ENCODE measurements at regions not wholly inside any gene's neighbourhood (a gene's known extent, or its start where the extent isn't known, plus 50 kb on each side); places are given as distances from the start of the nearest gene placed in this dataset.

GRCh38 chr2:42987112-42987922 is 194.9 kb upstream of the HAAO start:
- H3K9me3 ChIP-seq (ENCODE audit: control insufficient read depth, insufficient read depth, low read depth, low read length) = no peaks in the 10 kb centered on the region
- no peaks in the 10 kb centered on the region for H3K36me3 ChIP-seq (ENCODE audit: control insufficient read depth, insufficient read depth, low read length)
- no peak overlapping the region for H3K9ac ChIP-seq (ENCODE audit: insufficient read depth, low read length)
- no peaks in the 10 kb centered on the region for H4K20me1 ChIP-seq (ENCODE audit: control insufficient read depth, extremely low read depth, insufficient read depth, low read length)
- peak; percentile 80 to 84 for DNase-seq (ENCODE audit: low read depth in 2 of 2)
- no peaks in the 10 kb centered on the region for H3K79me2 ChIP-seq (ENCODE audit: control insufficient read depth, insufficient read depth, low read length)
- H2AFZ ChIP-seq (ENCODE audit: low read length) = no peak overlapping the region
- H3K4me2 ChIP-seq (ENCODE audit: extremely low read depth, insufficient read depth, low read length) = no peak overlapping the region
- H3K27ac ChIP-seq (ENCODE audit: insufficient read depth, low read length) = no peak overlapping the region
- H3K4me3 ChIP-seq (replicated peaks in 1 of 4; ENCODE audit: control extremely low read depth in 1 of 4, insufficient read depth in 1 of 4, low read depth in 3 of 4, low read length in 4 of 4) = no peak overlapping the region
- H3K27me3 ChIP-seq (ENCODE audit: control insufficient read depth, insufficient read depth, low read length) = no peaks in the 10 kb centered on the region
- no peaks in the 10 kb centered on the region for H3K4me1 ChIP-seq (ENCODE audit: control insufficient read depth, extremely low read depth, insufficient read depth, low read length)
- TF ChIP-seq, protein P1, sequence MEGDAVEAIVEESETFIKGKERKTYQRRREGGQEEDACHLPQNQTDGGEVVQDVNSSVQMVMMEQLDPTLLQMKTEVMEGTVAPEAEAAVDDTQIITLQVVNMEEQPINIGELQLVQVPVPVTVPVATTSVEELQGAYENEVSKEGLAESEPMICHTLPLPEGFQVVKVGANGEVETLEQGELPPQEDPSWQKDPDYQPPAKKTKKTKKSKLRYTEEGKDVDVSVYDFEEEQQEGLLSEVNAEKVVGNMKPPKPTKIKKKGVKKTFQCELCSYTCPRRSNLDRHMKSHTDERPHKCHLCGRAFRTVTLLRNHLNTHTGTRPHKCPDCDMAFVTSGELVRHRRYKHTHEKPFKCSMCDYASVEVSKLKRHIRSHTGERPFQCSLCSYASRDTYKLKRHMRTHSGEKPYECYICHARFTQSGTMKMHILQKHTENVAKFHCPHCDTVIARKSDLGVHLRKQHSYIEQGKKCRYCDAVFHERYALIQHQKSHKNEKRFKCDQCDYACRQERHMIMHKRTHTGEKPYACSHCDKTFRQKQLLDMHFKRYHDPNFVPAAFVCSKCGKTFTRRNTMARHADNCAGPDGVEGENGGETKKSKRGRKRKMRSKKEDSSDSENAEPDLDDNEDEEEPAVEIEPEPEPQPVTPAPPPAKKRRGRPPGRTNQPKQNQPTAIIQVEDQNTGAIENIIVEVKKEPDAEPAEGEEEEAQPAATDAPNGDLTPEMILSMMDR (conservative IDR thresholded peaks at IDR 0.05 in 1 of 2, IDR thresholded peaks at IDR 0.05 in 1 of 2; ENCODE audit: low read depth in 1 of 2, low read length in 2 of 2) = no peak
- no peak for TF ChIP-seq EZH2 (IDR thresholded peaks at IDR 0.05; ENCODE audit: low read length, missing control alignments)

DNA sequence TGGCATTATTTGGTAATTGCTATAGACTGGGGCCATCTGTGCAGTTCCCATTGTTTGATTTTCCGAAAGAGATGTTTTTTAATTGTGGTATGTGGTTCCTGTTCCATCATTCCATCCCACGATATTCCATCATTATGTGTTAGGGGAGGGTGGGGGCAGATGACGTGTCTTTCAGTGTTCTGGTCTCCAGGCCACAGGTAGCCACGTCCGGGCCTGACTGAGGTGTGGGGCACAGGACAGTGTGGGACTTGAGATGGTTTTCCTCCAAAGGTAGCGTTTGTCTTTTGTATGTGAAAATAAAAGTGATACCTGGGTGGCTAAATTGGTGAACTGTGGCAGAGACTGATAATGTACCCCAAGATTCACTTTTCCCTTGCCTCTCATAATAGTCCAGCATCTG is 192.2 kb upstream of the HAAO start:
- H3K27me3 ChIP-seq (ENCODE audit: control insufficient read depth, insufficient read depth, low read length) = no peaks in the 10 kb centered on the region
- no peak overlapping the region for H3K27ac ChIP-seq (ENCODE audit: insufficient read depth, low read length)
- no peak overlapping the region for H3K9ac ChIP-seq (ENCODE audit: insufficient read depth, low read length)
- H3K4me3 ChIP-seq (replicated peaks in 1 of 4; ENCODE audit: control extremely low read depth in 1 of 4, insufficient read depth in 1 of 4, low read depth in 3 of 4, low read length in 4 of 4) = no peak overlapping the region
- H3K4me1 ChIP-seq (ENCODE audit: control insufficient read depth, extremely low read depth, insufficient read depth, low read length) = no peaks in the 10 kb centered on the region
- H3K36me3 ChIP-seq (ENCODE audit: control insufficient read depth, insufficient read depth, low read length) = no peaks in the 10 kb centered on the region
- H3K9me3 ChIP-seq (ENCODE audit: control insufficient read depth, insufficient read depth, low read depth, low read length) = no peaks in the 10 kb centered on the region
- no peaks in the 10 kb centered on the region for H4K20me1 ChIP-seq (ENCODE audit: control insufficient read depth, extremely low read depth, insufficient read depth, low read length)
- H3K4me2 ChIP-seq (ENCODE audit: extremely low read depth, insufficient read depth, low read length) = no peak overlapping the region
- no peak overlapping the region for H2AFZ ChIP-seq (ENCODE audit: low read length)
- no peak for TF ChIP-seq EZH2 (IDR thresholded peaks at IDR 0.05; ENCODE audit: low read length, missing control alignments)
- TF ChIP-seq, protein P1 (conservative IDR thresholded peaks at IDR 0.05 in 1 of 2, IDR thresholded peaks at IDR 0.05 in 1 of 2; ENCODE audit: low read depth in 1 of 2, low read length in 2 of 2) = no peak
- no peak for DNase-seq (ENCODE audit: low read depth in 2 of 2)
- H3K79me2 ChIP-seq (ENCODE audit: control insufficient read depth, insufficient read depth, low read length) = no peaks in the 10 kb centered on the region

DNA sequence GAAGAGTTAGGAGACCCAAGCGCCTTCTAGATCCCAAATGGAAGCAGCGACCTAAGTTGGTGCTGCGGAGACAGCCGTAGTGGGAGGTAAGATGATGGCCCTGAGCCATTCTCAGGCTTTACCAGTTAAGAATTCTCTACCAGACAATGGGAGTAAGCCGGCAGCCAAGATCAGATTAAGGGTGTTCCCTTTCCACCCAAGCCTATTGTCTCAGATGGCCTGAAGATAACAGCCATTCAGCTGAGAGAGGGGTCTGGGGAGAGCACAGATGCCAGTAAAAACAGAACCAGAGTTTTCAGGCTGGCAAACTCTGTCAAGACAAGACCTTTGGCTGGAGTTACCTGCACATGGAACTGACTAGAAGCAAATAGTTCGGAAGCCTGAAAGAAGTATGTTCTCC is 191.7 kb upstream of the HAAO start:
- H3K4me1 ChIP-seq (ENCODE audit: control insufficient read depth, extremely low read depth, insufficient read depth, low read length) = no peaks in the 10 kb centered on the region
- no peak for DNase-seq (ENCODE audit: low read depth in 2 of 2)
- no peaks in the 10 kb centered on the region for H3K79me2 ChIP-seq (ENCODE audit: control insufficient read depth, insufficient read depth, low read length)
- H3K27ac ChIP-seq (ENCODE audit: insufficient read depth, low read length) = no peak overlapping the region
- no peaks in the 10 kb centered on the region for H3K36me3 ChIP-seq (ENCODE audit: control insufficient read depth, insufficient read depth, low read length)
- TF ChIP-seq, protein P1 (conservative IDR thresholded peaks at IDR 0.05 in 1 of 2, IDR thresholded peaks at IDR 0.05 in 1 of 2; ENCODE audit: low read depth in 1 of 2, low read length in 2 of 2) = no peak
- no peak for TF ChIP-seq EZH2 (IDR thresholded peaks at IDR 0.05; ENCODE audit: low read length, missing control alignments)
- H3K27me3 ChIP-seq (ENCODE audit: control insufficient read depth, insufficient read depth, low read length) = no peaks in the 10 kb centered on the region
- H4K20me1 ChIP-seq (ENCODE audit: control insufficient read depth, extremely low read depth, insufficient read depth, low read length) = no peaks in the 10 kb centered on the region
- no peaks in the 10 kb centered on the region for H3K9me3 ChIP-seq (ENCODE audit: control insufficient read depth, insufficient read depth, low read depth, low read length)
- H3K9ac ChIP-seq (ENCODE audit: insufficient read depth, low read length) = no peak overlapping the region
- H2AFZ ChIP-seq (ENCODE audit: low read length) = no peak overlapping the region
- no peak overlapping the region for H3K4me3 ChIP-seq (replicated peaks in 1 of 4; ENCODE audit: control extremely low read depth in 1 of 4, insufficient read depth in 1 of 4, low read depth in 3 of 4, low read length in 4 of 4)
- H3K4me2 ChIP-seq (ENCODE audit: extremely low read depth, insufficient read depth, low read length) = no peak overlapping the region

Measured in fibroblast of lung (primary cell).